HG03060 (cell line): ENCODE measurements at regions not wholly inside any gene's neighbourhood (a gene's known extent, or its start where the extent isn't known, plus 50 kb on each side); places are given as distances from the start of the nearest gene placed in this dataset.
A peak's percentile ranks its signal among the peaks of the same experiment; 100 is the strongest.

Source experiments
- ATAC-seq: cut with Tn5 transposase; IDR thresholded peaks from one replicate; pipeline ENCODE4 v1.9.1; 2021; ENCODE audit warnings: low read depth, moderate number of reproducible peaks; ENCODE audit not compliant: unreplicated experiment

GRCh38 chr10:94274142-94274787 is 88.5 kb downstream of the NOC3L start:
- no peak for ATAC-seq

GRCh38 chr10:94276140-94276539 is 86.6 kb downstream of the NOC3L start:
- ATAC-seq, result no peak

DNA sequence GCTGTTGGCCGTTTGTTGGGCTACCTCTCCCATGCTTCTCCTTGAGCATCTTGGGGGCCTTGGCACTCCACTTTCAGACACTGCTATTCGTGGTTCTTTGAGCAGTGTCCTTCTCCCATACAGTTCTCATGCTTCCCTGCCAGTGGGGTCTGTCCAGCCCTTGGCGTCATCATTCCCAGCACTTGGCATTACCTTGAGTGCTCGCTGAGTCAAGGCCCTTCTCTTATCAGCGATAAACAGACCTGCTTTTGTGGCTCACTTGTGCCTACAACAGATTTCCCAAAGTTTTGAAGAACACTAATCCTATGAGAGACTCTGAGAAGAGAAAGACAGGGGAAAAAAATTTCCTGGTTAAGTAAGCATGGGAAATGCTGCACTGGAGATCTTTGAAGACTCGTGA is 85.3 kb downstream of the NOC3L start:
- no peak for ATAC-seq

DNA sequence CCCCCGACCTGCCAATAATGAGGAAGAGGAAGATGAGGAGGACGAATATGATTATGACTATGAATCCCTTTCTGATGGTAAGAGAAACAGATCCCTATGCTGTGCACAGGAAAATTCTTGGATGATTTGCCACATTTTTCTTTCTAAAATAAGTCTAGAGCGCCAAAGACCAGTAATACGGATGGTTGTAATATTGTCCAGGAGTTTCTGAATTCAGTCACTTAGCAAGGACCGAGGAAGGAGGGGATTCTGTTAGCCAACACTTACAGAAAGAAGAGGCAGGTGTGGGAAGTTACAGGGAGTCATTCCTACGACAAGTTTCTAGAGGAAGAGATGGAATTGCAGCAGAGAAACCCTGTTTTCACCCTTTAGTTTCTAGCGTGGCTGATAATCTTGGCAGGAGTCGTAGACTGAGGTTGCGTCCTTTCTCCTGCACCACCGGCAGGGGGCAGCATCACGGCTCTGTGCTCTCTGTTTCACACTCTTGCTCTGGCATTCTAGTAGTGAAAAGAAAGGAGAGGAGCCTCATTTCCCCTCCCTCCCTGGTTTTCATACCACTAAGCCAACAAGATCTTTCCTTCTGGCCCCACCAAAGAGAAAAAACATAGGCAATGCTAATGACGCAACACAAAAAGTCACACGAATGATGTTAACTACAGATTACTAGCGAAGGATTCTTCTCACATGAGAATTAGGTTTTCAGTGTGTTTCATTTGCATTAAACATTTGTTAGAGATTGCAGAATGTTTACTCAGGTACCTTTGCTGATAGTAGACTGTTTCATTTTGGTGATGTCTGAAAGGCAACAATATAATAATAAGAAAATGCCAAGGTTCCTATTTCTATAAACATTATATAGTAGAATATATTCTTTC is 82.7 kb downstream of the NOC3L start:
- ATAC-seq, result peak; percentile 82

- no peak for ATAC-seq
Observed at GRCh38 chr10:94281654-94282053, 81.1 kb downstream of the NOC3L start.

DNA sequence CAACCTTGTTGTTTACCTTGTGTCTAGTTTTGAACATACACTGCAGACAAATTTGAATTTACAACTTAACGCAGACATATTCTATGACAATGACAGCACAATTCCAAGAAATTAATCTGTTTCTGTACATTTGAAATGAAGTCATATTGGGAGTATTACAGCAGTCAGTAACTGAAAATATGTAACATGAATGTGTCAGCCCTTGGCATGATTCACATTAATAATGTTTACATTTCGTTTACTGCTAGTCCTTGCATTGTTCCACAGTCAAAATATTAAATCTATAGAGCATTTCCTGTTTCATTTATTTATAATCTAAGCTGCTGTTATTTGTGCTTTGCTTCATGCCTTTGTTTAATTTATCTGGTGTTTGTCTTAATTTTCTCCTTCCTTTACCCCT is 80.4 kb downstream of the NOC3L start:
- ATAC-seq, result no peak
